Neuronal stem cell (in vitro differentiated cells): ENCODE measurements at regions not wholly inside any gene's neighbourhood (a gene's known extent, or its start where the extent isn't known, plus 50 kb on each side); places are given as distances from the start of the nearest gene placed in this dataset.

Experiments
- DNase-seq: peaks from one replicate; pipeline ENCODE4 v3.0.0-alpha.2; 2013; ENCODE audit warnings: low spot score
- H2AFZ ChIP-seq: one replicate; pipeline ENCODE4 v1.6.1; 2013; ENCODE audit warnings: mild to moderate bottlenecking, low read length, inconsistent platforms
- H2AK5ac ChIP-seq: 2 replicates; pipeline ENCODE4 v1.6.1; 2013; ENCODE audit warnings: low read depth, mild to moderate bottlenecking, inconsistent platforms, low read length, moderate library complexity, mixed read lengths
- H2BK120ac ChIP-seq: 2 replicates; pipeline ENCODE4 v1.6.1; 2013; ENCODE audit warnings: low read depth, mild to moderate bottlenecking, inconsistent platforms, low read length, moderate library complexity, mixed read lengths
- H2BK12ac ChIP-seq: one replicate; pipeline ENCODE4 v1.6.1; 2013; ENCODE audit warnings: low read length, inconsistent platforms
- H2BK15ac ChIP-seq: 2 replicates; pipeline ENCODE4 v1.6.1; 2013; ENCODE audit warnings: mild to moderate bottlenecking, low read length, inconsistent platforms, mixed read lengths
- H2BK5ac ChIP-seq: one replicate; pipeline ENCODE4 v1.6.1; 2013; ENCODE audit warnings: inconsistent platforms, mild to moderate bottlenecking, low read length, moderate library complexity
- H3K14ac ChIP-seq: one replicate; pipeline ENCODE4 v1.6.1; 2013; ENCODE audit warnings: low read length, inconsistent platforms
- H3K18ac ChIP-seq: 2 replicates; pipeline ENCODE4 v1.6.1; 2013; ENCODE audit warnings: low read length, inconsistent platforms
- H3K23ac ChIP-seq: 2 replicates; pipeline ENCODE4 v1.6.1; 2013; ENCODE audit warnings: low read depth, mild to moderate bottlenecking, mixed read lengths, low read length, inconsistent platforms; ENCODE audit not compliant: poor library complexity
- H3K27ac ChIP-seq: replicated peaks from 3 replicates; pipeline ENCODE4 v1.5.1; 2013; ENCODE audit warnings: low read length, inconsistent platforms
- H3K27me3 ChIP-seq, 3 experiments: 2 replicates each; pipeline ENCODE4 v1.6.1; 2013; ENCODE audit warnings: low read length in 3 of 3, mild to moderate bottlenecking in 2 of 3, inconsistent platforms in 1 of 3, low read depth in 1 of 3, mixed read lengths in 1 of 3, moderate library complexity in 1 of 3; ENCODE audit not compliant: control insufficient read depth in 3 of 3, insufficient read depth in 3 of 3
- H3K36me3 ChIP-seq, 2 donors: replicated peaks in 1 of 2; 2 replicates each; pipeline ENCODE4 v1.6.1; 2013; ENCODE audit warnings: low read length in 2 of 2; ENCODE audit not compliant: control insufficient read depth in 2 of 2, insufficient read depth in 2 of 2
- H3K4ac ChIP-seq: 2 replicates; pipeline ENCODE4 v1.6.1; 2013; ENCODE audit warnings: inconsistent platforms, mild to moderate bottlenecking, low read length, moderate library complexity
- H3K4me1 ChIP-seq, 2 donors: 1 replicate in 1 of 2; 2 replicates in 1 of 2; pipeline ENCODE4 v1.6.1; 2013; ENCODE audit warnings: low read length in 2 of 2, low read depth in 1 of 2; ENCODE audit not compliant: control insufficient read depth in 2 of 2, insufficient read depth in 1 of 2
- H3K4me2 ChIP-seq: one replicate; pipeline ENCODE4 v1.6.1; 2013; ENCODE audit warnings: mild to moderate bottlenecking, low read length, inconsistent platforms; ENCODE audit not compliant: insufficient read depth, poor library complexity, severe bottlenecking
- H3K4me3 ChIP-seq, 2 donors: 2 replicates each; pipeline ENCODE4 v1.5.1; 2013; ENCODE audit warnings: low read length in 2 of 2, mild to moderate bottlenecking in 2 of 2, inconsistent platforms in 1 of 2, moderate library complexity in 1 of 2
- H3K79me1 ChIP-seq: one replicate; pipeline ENCODE4 v1.6.1; 2013; ENCODE audit warnings: low read depth, mild to moderate bottlenecking, inconsistent platforms, low read length, moderate library complexity
- H3K9ac ChIP-seq: one replicate; pipeline ENCODE4 v1.6.1; 2013; ENCODE audit warnings: mild to moderate bottlenecking, low read depth, low read length, inconsistent platforms; ENCODE audit not compliant: poor library complexity
- H3K9me3 ChIP-seq, 2 donors: replicated peaks in 1 of 2; 2 replicates each; pipeline versions ENCODE3 to v1.6.1; 2013; ENCODE audit warnings: low read length in 2 of 2, mild to moderate bottlenecking in 2 of 2, inconsistent platforms in 1 of 2, low read depth in 1 of 2, mixed read lengths in 1 of 2, moderate library complexity in 1 of 2; ENCODE audit not compliant: control insufficient read depth in 2 of 2, insufficient read depth in 1 of 2
- H4K8ac ChIP-seq: one replicate; pipeline ENCODE4 v1.6.1; 2013; ENCODE audit warnings: low read depth, mild to moderate bottlenecking, inconsistent platforms, low read length, moderate library complexity
- H4K91ac ChIP-seq: one replicate; pipeline ENCODE4 v1.6.1; 2013; ENCODE audit warnings: low read length, low read depth, mild to moderate bottlenecking, inconsistent platforms; ENCODE audit not compliant: poor library complexity
- WGBS, 2 donors: extraction: QIAGEN DNeasy Blood & Tissue Kit; methylation state at CpG; one replicate each; pipeline ENCODE4 v1.1.7; 2013; ENCODE audit warnings: missing lambda C conversion rate in 2 of 2, mixed read lengths in 1 of 2; ENCODE audit not compliant: insufficient read length in 2 of 2, insufficient replicate concordance in 1 of 2; ENCODE audit errors: extremely low coverage in 2 of 2; 5-methylcytosine and 5-hydroxymethylcytosine counted together

- no CpG with 5 or more reads among the region's 2 CpGs for WGBS, 2 donors
Observed at GRCh38 chr9:107407675-107408074, 81.9 kb downstream of the KLF4 start.

GRCh38 chr9:107405511-107405910 is 84.1 kb downstream of the KLF4 start:
- no peak overlapping the region for H4K8ac ChIP-seq
- no peak overlapping the region for H4K91ac ChIP-seq
- no peaks in the 10 kb centered on the region for H3K36me3 ChIP-seq
- no peak overlapping the region for H3K4me3 ChIP-seq
- no CpG with 5 or more reads among the region's 6 CpGs for WGBS, 2 donors
- H2AFZ ChIP-seq, result no peak overlapping the region
- no peak for DNase-seq
- H2AK5ac ChIP-seq, result no peak overlapping the region
- H2BK120ac ChIP-seq, result no peak overlapping the region
- H3K4me2 ChIP-seq, result no peak overlapping the region
- no peak overlapping the region for H3K14ac ChIP-seq
- H3K27ac ChIP-seq, result no peak overlapping the region
- H2BK12ac ChIP-seq, result no peak overlapping the region
- no peaks in the 10 kb centered on the region for H3K27me3 ChIP-seq
- no peak overlapping the region for H2BK15ac ChIP-seq
- H2BK5ac ChIP-seq, result no peak overlapping the region
- no peak overlapping the region for H3K4ac ChIP-seq
- H3K79me1 ChIP-seq, result no peaks in the 10 kb centered on the region
- no peak overlapping the region for H3K23ac ChIP-seq
- no peaks in the 10 kb centered on the region for H3K4me1 ChIP-seq
- no peak overlapping the region for H3K9ac ChIP-seq
- H3K18ac ChIP-seq, result no peak overlapping the region
- peaks cover 0 to 4% of the 10 kb centered on the region in 2 donors for H3K9me3 ChIP-seq

More at GRCh38 chr9:107407675-107408074, 81.9 kb downstream of the KLF4 start:
- Histone ChIP-seq H3K4me1 (no peaks in the 10 kb centered on the region), H3K14ac (no peak overlapping the region), H2AFZ (no peak overlapping the region), H3K23ac (no peak overlapping the region), H2BK15ac (no peak overlapping the region), H4K8ac (no peak overlapping the region), H3K4ac (no peak overlapping the region), H2AK5ac (no peak overlapping the region), H2BK5ac (no peak overlapping the region), H3K79me1 (no peaks in the 10 kb centered on the region), H3K4me3 (no peak overlapping the region), H3K27ac (no peak overlapping the region), H2BK12ac (no peak overlapping the region), H3K36me3 (no peaks in the 10 kb centered on the region), H3K9me3 (no peaks in the 10 kb centered on the region), H2BK120ac (no peak overlapping the region), H3K9ac (no peak overlapping the region), H3K27me3 (no peaks in the 10 kb centered on the region), H3K4me2 (no peak overlapping the region), H4K91ac (no peak overlapping the region), H3K18ac (no peak overlapping the region)
- no peak for DNase-seq

GRCh38 chr9:107404736-107405135 is 84.8 kb downstream of the KLF4 start:
- Histone ChIP-seq H3K9me3 (peaks cover 0 to 4% of the 10 kb centered on the region in 2 donors), H3K14ac (no peak overlapping the region), H3K9ac (no peak overlapping the region), H3K79me1 (no peaks in the 10 kb centered on the region), H2AFZ (no peak overlapping the region), H3K4me3 (no peak overlapping the region), H2BK5ac (no peak overlapping the region), H3K4ac (no peak overlapping the region), H3K4me2 (no peak overlapping the region), H2BK15ac (no peak overlapping the region), H4K91ac (no peak overlapping the region), H2AK5ac (no peak overlapping the region), H3K23ac (no peak overlapping the region), H3K27ac (no peak overlapping the region), H2BK120ac (no peak overlapping the region), H3K18ac (no peak overlapping the region), H4K8ac (no peak overlapping the region), H2BK12ac (no peak overlapping the region), H3K36me3 (no peaks in the 10 kb centered on the region), H3K27me3 (no peaks in the 10 kb centered on the region), H3K4me1 (no peaks in the 10 kb centered on the region)
- no peak for DNase-seq
- no CpG with 5 or more reads among the region's 8 CpGs for WGBS, 2 donors

- Histone ChIP-seq H3K4ac (no peak overlapping the region), H3K14ac (no peak overlapping the region), H3K4me3 (no peak overlapping the region), H4K8ac (no peak overlapping the region), H2BK5ac (no peak overlapping the region), H2AK5ac (no peak overlapping the region), H4K91ac (no peak overlapping the region), H2BK12ac (no peak overlapping the region), H3K36me3 (no peaks in the 10 kb centered on the region), H3K79me1 (no peaks in the 10 kb centered on the region), H2AFZ (no peak overlapping the region), H3K27ac (no peak overlapping the region), H3K23ac (no peak overlapping the region), H3K4me2 (no peak overlapping the region), H3K18ac (no peak overlapping the region), H3K9me3 (peaks cover 0 to 4% of the 10 kb centered on the region in 2 donors), H3K27me3 (no peaks in the 10 kb centered on the region), H2BK15ac (no peak overlapping the region), H3K9ac (no peak overlapping the region), H2BK120ac (no peak overlapping the region), H3K4me1 (no peaks in the 10 kb centered on the region)
- WGBS, 2 donors, result no CpG with 5 or more reads among the region's 2 CpGs
- DNase-seq, result no peak
Observed at GRCh38 chr9:107404161-107404560, 85.4 kb downstream of the KLF4 start.
